GM18868 (cell line): ENCODE measurements at regions not wholly inside any gene's neighbourhood (a gene's known extent, or its start where the extent isn't known, plus 50 kb on each side); places are given as distances from the start of the nearest gene placed in this dataset.

Experiments
- ATAC-seq: cut with Tn5 transposase; IDR thresholded peaks from one replicate; pipeline ENCODE4 v1.9.1; 2021; ENCODE audit warnings: mild to moderate bottlenecking, moderate library complexity; ENCODE audit not compliant: unreplicated experiment

GRCh38 chr12:28933176-28933575 is 215.9 kb upstream of the FAR2 start:
- no peak for ATAC-seq

GRCh38 chr12:28933864-28934527 is 215.1 kb upstream of the FAR2 start:
- ATAC-seq, result no peak

- ATAC-seq, result no peak
Measured at GRCh38 chr12:28936221-28936620, 212.9 kb upstream of the FAR2 start.

- no peak for ATAC-seq
Measured at GRCh38 chr12:28936711-28937110, 212.4 kb upstream of the FAR2 start.

GRCh38 chr12:28937196-28937595 is 211.9 kb upstream of the FAR2 start:
- ATAC-seq, result no peak

GRCh38 chr12:28938056-28938455 is 211.0 kb upstream of the FAR2 start:
- ATAC-seq, result no peak

- no peak for ATAC-seq
Measured at GRCh38 chr12:28938581-28939235, 210.4 kb upstream of the FAR2 start.

GRCh38 chr12:28939427-28939826 is 209.7 kb upstream of the FAR2 start:
- ATAC-seq, result no peak

- no peak for ATAC-seq
Measured at GRCh38 chr12:28941248-28941647, 207.8 kb upstream of the FAR2 start.

- no peak for ATAC-seq
Measured at GRCh38 chr12:28946361-28946760, 202.7 kb upstream of the FAR2 start.

- no peak for ATAC-seq
Measured at GRCh38 chr12:28948685-28949084, 200.4 kb upstream of the FAR2 start.

- ATAC-seq, result no peak
Measured at GRCh38 chr12:28949184-28949583, 199.9 kb upstream of the FAR2 start.

GRCh38 chr12:28950049-28950448 is 199.0 kb upstream of the FAR2 start:
- ATAC-seq, result no peak

- no peak for ATAC-seq
Measured at GRCh38 chr12:28951935-28952334, 197.1 kb upstream of the FAR2 start.

GRCh38 chr12:28954333-28954732 is 194.7 kb upstream of the FAR2 start:
- no peak for ATAC-seq

- ATAC-seq, result no peak
Measured at GRCh38 chr12:28955491-28955890, 193.6 kb upstream of the FAR2 start.

GRCh38 chr12:28955931-28956330 is 193.1 kb upstream of the FAR2 start:
- ATAC-seq, result no peak

GRCh38 chr12:28958553-28959195 is 190.4 kb upstream of the FAR2 start:
- ATAC-seq, result no peak

GRCh38 chr12:28961948-28962384 is 187.1 kb upstream of the FAR2 start:
- ATAC-seq, result no peak

- ATAC-seq, result peak; percentile 49
Measured at GRCh38 chr12:28963554-28963953, 185.5 kb upstream of the FAR2 start.

GRCh38 chr12:28966046-28966780 is 182.9 kb upstream of the FAR2 start:
- no peak for ATAC-seq

GRCh38 chr12:28967426-28967825 is 181.7 kb upstream of the FAR2 start:
- no peak for ATAC-seq
